SK-N-SH treated with all-trans-retinoic acid at 6 μM for 48 hours (cell line): ENCODE measurements at regions not wholly inside any gene's neighbourhood (a gene's known extent, or its start where the extent isn't known, plus 50 kb on each side); places are given as distances from the start of the nearest gene placed in this dataset.

ENCODE experiments used
- ATAC-seq: fragments of 200-7000 bp; cut with Tn5 transposase; 3 replicates; pipeline ENCODE4 v1.9.1; 2020; ENCODE audit warnings: mild to moderate bottlenecking, moderate library complexity
- ARNTL ChIP-seq: fragments of 450-650 bp; formaldehyde crosslinking; IDR thresholded peaks from 2 replicates; pipeline ENCODE4 v1.5.0; 2020; ENCODE audit warnings: low read depth, mild to moderate bottlenecking, moderate library complexity, borderline replicate concordance
- BACH2 ChIP-seq: fragments of 250-450 bp; sonication (Bioruptor Pico); IDR thresholded peaks from 2 replicates; pipeline ENCODE4 v1.9.0; 2021; ENCODE audit warnings: mild to moderate bottlenecking, borderline replicate concordance
- CREB5 ChIP-seq: fragments of 250-450 bp; sonication (Bioruptor Pico); IDR thresholded peaks from 2 replicates; pipeline ENCODE4 v1.5.1; 2020; ENCODE audit warnings: low read depth, mild to moderate bottlenecking, moderate library complexity
- CSDC2 ChIP-seq: fragments of 250-450 bp; sonication (Bioruptor Pico); IDR thresholded peaks from 2 replicates; pipeline ENCODE4 v1.5.0; 2020; ENCODE audit warnings: mild to moderate bottlenecking, moderate library complexity
- CSRNP3 ChIP-seq: fragments of 250-450 bp; sonication (Bioruptor Pico); IDR thresholded peaks from 2 replicates; pipeline ENCODE4 v1.5.1; 2021; ENCODE audit warnings: mild to moderate bottlenecking, moderate library complexity
- ESRRG ChIP-seq: fragments of 250-450 bp; sonication (Bioruptor Pico); IDR thresholded peaks from 2 replicates; pipeline ENCODE4 v1.6.1; 2021; ENCODE audit warnings: mild to moderate bottlenecking
- GLIS3 ChIP-seq: fragments of 250-450 bp; sonication (Bioruptor Pico); IDR thresholded peaks from 2 replicates; pipeline ENCODE4 v1.5.0; 2020; ENCODE audit warnings: mild to moderate bottlenecking, moderate library complexity
- ISL1 ChIP-seq: fragments of 250-450 bp; sonication (Bioruptor Pico); IDR thresholded peaks from 2 replicates; pipeline ENCODE4 v2.1.2; 2022; ENCODE audit warnings: mild to moderate bottlenecking, moderate library complexity
- PATZ1 ChIP-seq: fragments of 250-450 bp; sonication (Bioruptor Pico); IDR thresholded peaks from 2 replicates; pipeline ENCODE4 v1.8.0; 2020; ENCODE audit warnings: mild to moderate bottlenecking, moderate library complexity, borderline replicate concordance
- POU6F1 ChIP-seq: fragments of 250-450 bp; sonication (Bioruptor Pico); IDR thresholded peaks from 2 replicates; pipeline ENCODE4 v1.8.0; 2021; ENCODE audit warnings: low read depth, mild to moderate bottlenecking, moderate library complexity, borderline replicate concordance
- PPARA ChIP-seq: fragments of 250-450 bp; sonication (Bioruptor Pico); IDR thresholded peaks from 2 replicates; pipeline ENCODE4 v1.5.0; 2020; ENCODE audit warnings: mild to moderate bottlenecking, borderline replicate concordance
- RARB ChIP-seq: fragments of 250-450 bp; sonication (Bioruptor Pico); IDR thresholded peaks from 2 replicates; pipeline ENCODE4 v1.8.0; 2021; ENCODE audit warnings: mild to moderate bottlenecking, moderate library complexity
- SNAI2 ChIP-seq: fragments of 250-450 bp; sonication (Bioruptor Pico); IDR thresholded peaks from 2 replicates; pipeline ENCODE4 v1.5.0; 2020; ENCODE audit warnings: mild to moderate bottlenecking, moderate library complexity
- TCF4 ChIP-seq: fragments of 250-450 bp; sonication (Bioruptor Pico); IDR thresholded peaks from 2 replicates; pipeline ENCODE4 v1.8.0; 2021; ENCODE audit warnings: mild to moderate bottlenecking, moderate library complexity, borderline replicate concordance
- TSHZ2 ChIP-seq: fragments of 250-450 bp; sonication (Bioruptor Pico); IDR thresholded peaks from 2 replicates; pipeline ENCODE4 v1.5.0; 2020; ENCODE audit warnings: mild to moderate bottlenecking, moderate library complexity
- ZC3H10 ChIP-seq: fragments of 250-450 bp; sonication (Bioruptor Pico); IDR thresholded peaks from 2 replicates; pipeline ENCODE4 v1.5.1; 2021; ENCODE audit warnings: mild to moderate bottlenecking, moderate library complexity
- ZFP3 ChIP-seq: fragments of 250-450 bp; sonication (Bioruptor Pico); IDR thresholded peaks from 2 replicates; pipeline ENCODE4 v1.5.0; 2020; ENCODE audit warnings: mild to moderate bottlenecking, moderate library complexity
- ZFP30 ChIP-seq: fragments of 450-650 bp; formaldehyde crosslinking; IDR thresholded peaks from 2 replicates; pipeline ENCODE4 v1.5.0; 2022; ENCODE audit warnings: mild to moderate bottlenecking, moderate library complexity
- ZNF565 ChIP-seq: fragments of 450-650 bp; formaldehyde crosslinking; conservative IDR thresholded peaks from 2 replicates; pipeline ENCODE4 v1.5.0; 2020; ENCODE audit warnings: low read depth, mild to moderate bottlenecking, moderate library complexity
- ZNF70 ChIP-seq: fragments of 450-650 bp; formaldehyde crosslinking; IDR thresholded peaks from 2 replicates; pipeline ENCODE4 v1.5.0; 2020; ENCODE audit warnings: mild to moderate bottlenecking, moderate library complexity
- ZNF8 ChIP-seq: fragments of 450-650 bp; formaldehyde crosslinking; IDR thresholded peaks from 2 replicates; pipeline ENCODE4 v1.5.0; 2020; ENCODE audit warnings: mild to moderate bottlenecking, moderate library complexity

GRCh38 chr7:68266004-68266579, 1269.5 kb downstream of the TYW1 start:
- no peak for ATAC-seq
- TF ChIP-seq ZFP30 (CRISPR knock-in tag) (no peak), ZFP3 (no peak), ZC3H10 (CRISPR knock-in tag) (no peak), ZNF8 (no peak), PATZ1 (no peak), PPARA (no peak), SNAI2 (CRISPR knock-in tag) (no peak), ZNF70 (no peak), TCF4 (CRISPR knock-in tag) (no peak), RARB (no peak), ISL1 (no peak), ZNF565 (no peak), CSRNP3 (CRISPR knock-in tag) (no peak), ESRRG (CRISPR knock-in tag) (no peak), CREB5 (CRISPR knock-in tag) (no peak), TSHZ2 (CRISPR knock-in tag) (no peak), POU6F1 (CRISPR knock-in tag) (no peak), GLIS3 (CRISPR knock-in tag) (no peak)

- TF ChIP-seq PPARA (no peak), SNAI2 (CRISPR knock-in tag) (no peak), GLIS3 (CRISPR knock-in tag) (no peak), ESRRG (CRISPR knock-in tag) (no peak), BACH2 (CRISPR knock-in tag) (no peak), TCF4 (CRISPR knock-in tag) (no peak), TSHZ2 (CRISPR knock-in tag) (no peak), ZNF70 (no peak), CSRNP3 (CRISPR knock-in tag) (no peak), ISL1 (no peak), CSDC2 (CRISPR knock-in tag) (no peak), ZFP3 (no peak), ZC3H10 (CRISPR knock-in tag) (no peak), ARNTL (CRISPR knock-in tag) (no peak), ZNF8 (no peak)
Observed at GRCh38 chr7:68267486-68267885, 1270.9 kb downstream of the TYW1 start.

More at GRCh38 chr7:68267486-68267885, 1270.9 kb downstream of the TYW1 start:
- no peak for ATAC-seq
